Ovary (tissue), 3 donors: ENCODE measurements at regions not wholly inside any gene's neighbourhood (a gene's known extent, or its start where the extent isn't known, plus 50 kb on each side); places are given as distances from the start of the nearest gene placed in this dataset.

Experiments
- EP300 ChIP-seq: sonication (generic); formaldehyde crosslinking; IDR thresholded peaks from one replicate; pipeline ENCODE4 v1.6.1; 2017; ENCODE audit warnings: antibody characterized with exemption
- POLR2A ChIP-seq: fragments of 450-650 bp; IDR thresholded peaks from one replicate; pipeline ENCODE4 v1.6.1; 2017; ENCODE audit warnings: antibody characterized with exemption, mild to moderate bottlenecking, moderate library complexity
- TF ChIP-seq, protein P1 (sequence below), 3 donors: fragments of 450-650 bp in 2 of 3; fragments of 200-600 bp in 1 of 3; IDR thresholded peaks; one replicate each; pipeline versions ENCODE4 v1.5.1 to v1.8.0; 2016 to 2022; ENCODE audit warnings: antibody characterized with exemption in 3 of 3, mild to moderate bottlenecking in 1 of 3
- donor health status: DM: no; HTN: no; CAD: no.

DNA sequence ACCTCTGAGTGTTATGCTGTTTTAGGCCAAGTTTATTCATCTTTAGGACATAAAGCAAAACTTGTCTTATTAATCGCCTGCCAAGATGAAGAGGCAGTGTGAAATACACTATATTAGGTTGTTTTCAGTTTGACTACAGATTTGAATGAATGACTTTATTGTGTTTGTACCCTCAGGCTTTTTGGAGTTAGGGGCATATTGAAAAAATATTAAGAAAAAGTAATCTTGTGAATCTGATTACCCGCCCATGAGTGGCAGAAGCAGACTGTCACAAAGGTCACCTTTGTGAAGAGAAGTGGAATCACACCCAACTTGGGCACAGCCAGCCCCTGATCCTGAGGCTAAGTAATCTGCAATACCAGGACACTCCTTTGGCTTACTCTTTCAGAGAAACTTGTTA lies 382.5 kb downstream of the NYAP2 start:
- TF ChIP-seq POLR2A: no peak
- TF ChIP-seq, protein P1, sequence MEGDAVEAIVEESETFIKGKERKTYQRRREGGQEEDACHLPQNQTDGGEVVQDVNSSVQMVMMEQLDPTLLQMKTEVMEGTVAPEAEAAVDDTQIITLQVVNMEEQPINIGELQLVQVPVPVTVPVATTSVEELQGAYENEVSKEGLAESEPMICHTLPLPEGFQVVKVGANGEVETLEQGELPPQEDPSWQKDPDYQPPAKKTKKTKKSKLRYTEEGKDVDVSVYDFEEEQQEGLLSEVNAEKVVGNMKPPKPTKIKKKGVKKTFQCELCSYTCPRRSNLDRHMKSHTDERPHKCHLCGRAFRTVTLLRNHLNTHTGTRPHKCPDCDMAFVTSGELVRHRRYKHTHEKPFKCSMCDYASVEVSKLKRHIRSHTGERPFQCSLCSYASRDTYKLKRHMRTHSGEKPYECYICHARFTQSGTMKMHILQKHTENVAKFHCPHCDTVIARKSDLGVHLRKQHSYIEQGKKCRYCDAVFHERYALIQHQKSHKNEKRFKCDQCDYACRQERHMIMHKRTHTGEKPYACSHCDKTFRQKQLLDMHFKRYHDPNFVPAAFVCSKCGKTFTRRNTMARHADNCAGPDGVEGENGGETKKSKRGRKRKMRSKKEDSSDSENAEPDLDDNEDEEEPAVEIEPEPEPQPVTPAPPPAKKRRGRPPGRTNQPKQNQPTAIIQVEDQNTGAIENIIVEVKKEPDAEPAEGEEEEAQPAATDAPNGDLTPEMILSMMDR (IDR thresholded peaks at IDR 0.05): no peak
- no peak for TF ChIP-seq EP300
